H1 (cell line): ENCODE measurements at regions not wholly inside any gene's neighbourhood (a gene's known extent, or its start where the extent isn't known, plus 50 kb on each side); places are given as distances from the start of the nearest gene placed in this dataset.

Experiments
- EP300 ChIP-seq, 2 experiments: IDR thresholded peaks; 1 replicate in 1 of 2; 2 replicates in 1 of 2; pipeline ENCODE4 v1.6.1; 2011 to 2012; ENCODE audit warnings: low read depth in 2 of 2, low read length in 2 of 2, mild to moderate bottlenecking in 2 of 2, borderline replicate concordance in 1 of 2, inconsistent platforms in 1 of 2, moderate library complexity in 1 of 2
- EZH2 ChIP-seq: fragments of 200-600 bp; sonication (generic); IDR thresholded peaks from 2 replicates; pipeline ENCODE4 v1.7.1; 2012; ENCODE audit warnings: low read depth, mild to moderate bottlenecking, moderate library complexity, low read length, inconsistent platforms; ENCODE audit not compliant: severe bottlenecking
- POLR2A ChIP-seq, 2 experiments: IDR thresholded peaks; 1 replicate in 1 of 2; 2 replicates in 1 of 2; pipeline ENCODE4 v1.6.1; 2011; ENCODE audit warnings: low read depth in 2 of 2, low read length in 2 of 2, mild to moderate bottlenecking in 2 of 2; ENCODE audit errors: control extremely low read depth in 1 of 2
- POLR2AphosphoS5 ChIP-seq: IDR thresholded peaks from 2 replicates; pipeline ENCODE4 v1.6.1; 2011; ENCODE audit warnings: low read depth, low read length
- TF ChIP-seq, protein P1 (sequence below): IDR thresholded peaks from 2 replicates; pipeline ENCODE4 v1.6.1; 2012; ENCODE audit warnings: inconsistent platforms

DNA sequence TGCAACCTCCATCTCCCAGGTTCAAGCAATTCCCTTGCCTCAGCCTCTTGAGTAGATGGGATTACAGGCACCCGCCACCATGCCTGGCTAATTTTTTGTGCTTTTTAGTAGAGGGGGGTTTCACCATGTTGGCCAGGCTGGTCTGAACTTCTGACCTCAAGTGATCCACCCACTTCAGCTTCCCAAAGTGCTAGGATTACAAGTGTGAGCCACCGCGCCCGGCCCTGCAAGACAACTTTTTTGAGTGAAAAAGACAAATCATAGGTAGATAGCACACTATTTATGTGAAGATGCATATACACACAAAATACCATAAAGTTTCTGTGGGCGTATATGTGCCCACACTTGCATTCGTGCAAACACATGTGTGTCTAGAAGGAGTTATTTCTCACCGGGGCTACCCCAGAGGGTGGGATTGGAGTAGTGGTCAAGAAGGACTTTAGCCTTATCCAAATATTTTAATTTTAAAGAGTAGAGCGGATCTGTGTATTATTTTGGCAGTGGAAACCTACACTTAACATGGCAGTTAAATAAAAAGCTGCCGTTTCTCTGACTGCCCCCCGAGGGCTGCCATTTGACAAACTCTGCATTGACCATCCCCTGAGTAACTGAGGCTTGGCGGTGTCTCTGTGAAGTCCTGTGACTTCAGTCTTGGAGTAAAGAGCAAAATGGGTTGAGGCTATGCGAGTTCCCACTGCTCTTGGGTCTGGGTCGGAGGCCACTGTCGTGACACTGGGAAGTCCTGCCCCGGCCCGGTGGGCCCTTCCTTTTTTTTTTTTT lies 93.4 kb upstream of the PTCH1 start:
- no peak for TF ChIP-seq POLR2AphosphoS5
- TF ChIP-seq EP300 (IDR thresholded peaks at IDR 0.05; ENCODE audit: borderline replicate concordance in 1 of 2, low read depth in 2 of 2, low read length in 2 of 2): no peak
- no peak for TF ChIP-seq EZH2
- TF ChIP-seq POLR2A (IDR thresholded peaks at IDR 0.05; ENCODE audit: control extremely low read depth in 1 of 2, low read depth in 2 of 2, low read length in 2 of 2): no peak
- TF ChIP-seq, protein P1, sequence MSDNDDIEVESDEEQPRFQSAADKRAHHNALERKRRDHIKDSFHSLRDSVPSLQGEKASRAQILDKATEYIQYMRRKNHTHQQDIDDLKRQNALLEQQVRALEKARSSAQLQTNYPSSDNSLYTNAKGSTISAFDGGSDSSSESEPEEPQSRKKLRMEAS: no peak
